ENCODE measurements at regions not wholly inside any gene's neighbourhood (a gene's known extent, or its start where the extent isn't known, plus 50 kb on each side); places are given as distances from the start of the nearest gene placed in this dataset.
"Not testable (repeated sequence)": the region's sequence is repeated elsewhere in the genome, so short reads cannot be mapped to it uniquely, and the experiment has no call there.

DNA sequence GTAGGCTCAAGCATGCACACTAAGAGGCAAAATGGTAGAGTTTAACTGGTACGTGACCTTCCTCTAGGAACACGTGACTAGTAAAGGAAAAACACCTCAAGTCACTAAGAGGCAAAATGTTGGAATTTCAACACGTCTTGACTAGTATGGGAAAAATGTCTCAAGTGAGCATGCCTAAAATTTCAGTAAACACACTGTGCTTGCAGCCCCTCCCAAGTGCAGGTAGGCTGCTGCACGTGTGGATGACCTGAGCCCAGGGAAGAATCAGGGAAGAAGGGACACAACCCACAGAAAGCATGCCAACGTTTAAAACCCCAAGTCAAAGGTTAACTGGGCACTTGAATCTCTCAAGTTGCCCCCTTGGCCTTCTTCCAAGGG is 162.2 kb downstream of the TENT5A start:
- Mint-ChIP-seq H3K4me3 (ENCODE audit: low read depth) (no peak overlapping the region), H3K4me1 (ENCODE audit: low read depth) (no peaks in the 10 kb centered on the region), H3K27me3 (no peaks in the 10 kb centered on the region), H3K9me3 (ENCODE audit: low read depth) (peaks cover 3% of the 10 kb centered on the region), H3K36me3 (ENCODE audit: insufficient read depth) (no peaks in the 10 kb centered on the region), H3K27ac (no peak overlapping the region)
- TF ChIP-seq, protein P1, sequence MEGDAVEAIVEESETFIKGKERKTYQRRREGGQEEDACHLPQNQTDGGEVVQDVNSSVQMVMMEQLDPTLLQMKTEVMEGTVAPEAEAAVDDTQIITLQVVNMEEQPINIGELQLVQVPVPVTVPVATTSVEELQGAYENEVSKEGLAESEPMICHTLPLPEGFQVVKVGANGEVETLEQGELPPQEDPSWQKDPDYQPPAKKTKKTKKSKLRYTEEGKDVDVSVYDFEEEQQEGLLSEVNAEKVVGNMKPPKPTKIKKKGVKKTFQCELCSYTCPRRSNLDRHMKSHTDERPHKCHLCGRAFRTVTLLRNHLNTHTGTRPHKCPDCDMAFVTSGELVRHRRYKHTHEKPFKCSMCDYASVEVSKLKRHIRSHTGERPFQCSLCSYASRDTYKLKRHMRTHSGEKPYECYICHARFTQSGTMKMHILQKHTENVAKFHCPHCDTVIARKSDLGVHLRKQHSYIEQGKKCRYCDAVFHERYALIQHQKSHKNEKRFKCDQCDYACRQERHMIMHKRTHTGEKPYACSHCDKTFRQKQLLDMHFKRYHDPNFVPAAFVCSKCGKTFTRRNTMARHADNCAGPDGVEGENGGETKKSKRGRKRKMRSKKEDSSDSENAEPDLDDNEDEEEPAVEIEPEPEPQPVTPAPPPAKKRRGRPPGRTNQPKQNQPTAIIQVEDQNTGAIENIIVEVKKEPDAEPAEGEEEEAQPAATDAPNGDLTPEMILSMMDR (IDR thresholded peaks at IDR 0.05; ENCODE audit: unreplicated experiment), result no peak
- no peak for DNase-seq (ENCODE audit: low spot score, unreplicated experiment)

DNA sequence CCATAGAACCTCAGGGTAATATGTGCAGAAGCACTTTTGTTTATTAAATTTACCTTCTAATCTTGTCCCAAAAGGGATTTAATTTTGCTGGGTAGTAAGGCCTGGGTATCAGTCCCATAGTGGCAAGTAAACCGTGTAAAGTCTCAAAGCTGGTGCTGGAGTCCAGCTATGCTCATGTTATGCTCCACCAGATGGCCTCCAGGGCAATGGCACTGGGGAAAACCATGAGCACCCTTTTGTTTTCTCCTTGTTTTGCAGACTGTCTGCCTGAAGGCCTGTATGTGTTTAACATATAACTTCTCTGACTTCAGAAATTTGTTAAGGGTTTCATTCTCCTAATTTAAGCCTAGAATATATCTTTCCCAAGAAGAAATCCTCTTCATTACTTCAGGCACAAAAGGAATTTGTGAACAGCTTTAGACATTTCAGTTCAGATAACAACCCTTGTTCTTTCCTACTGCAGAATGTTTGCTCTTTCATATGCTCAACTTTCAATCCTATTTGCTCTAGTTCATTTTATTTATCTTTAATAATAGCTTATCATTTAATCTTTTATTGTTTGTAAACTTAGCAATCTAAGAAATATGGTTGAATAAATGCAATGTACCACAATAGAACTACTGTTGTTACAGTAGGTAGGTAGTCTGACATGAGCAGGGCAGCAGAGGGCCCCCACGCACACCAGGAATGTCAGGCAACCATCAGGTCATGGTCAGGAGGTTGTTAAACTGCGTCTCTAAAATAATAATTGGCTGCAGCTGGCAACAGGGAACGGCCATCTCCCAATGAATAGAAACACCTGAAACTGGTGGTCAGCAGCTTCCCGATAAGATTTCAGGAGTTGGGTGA is 162.8 kb downstream of the TENT5A start:
- Mint-ChIP-seq H3K27me3 (no peaks in the 10 kb centered on the region), H3K4me3 (ENCODE audit: low read depth) (no peak overlapping the region), H3K9me3 (ENCODE audit: low read depth) (peaks cover 3% of the 10 kb centered on the region), H3K36me3 (ENCODE audit: insufficient read depth) (no peaks in the 10 kb centered on the region), H3K27ac (no peak overlapping the region), H3K4me1 (ENCODE audit: low read depth) (no peaks in the 10 kb centered on the region)
- TF ChIP-seq, protein P1 (IDR thresholded peaks at IDR 0.05; ENCODE audit: unreplicated experiment), result no peak
- no peak for DNase-seq (ENCODE audit: low spot score, unreplicated experiment)

DNA sequence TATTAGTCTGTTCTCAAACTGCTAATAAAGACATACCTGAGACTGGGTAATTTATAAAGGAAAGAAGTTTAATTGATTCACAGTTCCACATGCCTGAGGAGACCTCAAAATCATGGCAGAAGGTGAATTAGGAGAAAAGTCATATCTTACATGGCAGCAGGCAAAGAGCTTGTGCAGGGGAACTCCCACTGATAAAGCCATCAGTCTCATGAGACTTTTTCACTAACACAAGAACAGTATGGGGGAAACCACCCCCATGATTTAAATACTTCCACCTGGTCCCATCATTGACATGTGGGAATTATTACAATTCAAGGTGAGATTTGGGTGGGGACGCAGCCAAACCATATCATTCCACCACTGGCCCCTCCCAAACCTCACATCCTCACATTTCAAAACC is 166.8 kb downstream of the TENT5A start:
- H3K4me3 Mint-ChIP-seq (ENCODE audit: low read depth); DNase-seq (ENCODE audit: low spot score, unreplicated experiment); H3K27me3 Mint-ChIP-seq; H3K4me1 Mint-ChIP-seq (ENCODE audit: low read depth); H3K9me3 Mint-ChIP-seq (ENCODE audit: low read depth); H3K36me3 Mint-ChIP-seq (ENCODE audit: insufficient read depth); H3K27ac Mint-ChIP-seq: not testable (repeated sequence)

DNA sequence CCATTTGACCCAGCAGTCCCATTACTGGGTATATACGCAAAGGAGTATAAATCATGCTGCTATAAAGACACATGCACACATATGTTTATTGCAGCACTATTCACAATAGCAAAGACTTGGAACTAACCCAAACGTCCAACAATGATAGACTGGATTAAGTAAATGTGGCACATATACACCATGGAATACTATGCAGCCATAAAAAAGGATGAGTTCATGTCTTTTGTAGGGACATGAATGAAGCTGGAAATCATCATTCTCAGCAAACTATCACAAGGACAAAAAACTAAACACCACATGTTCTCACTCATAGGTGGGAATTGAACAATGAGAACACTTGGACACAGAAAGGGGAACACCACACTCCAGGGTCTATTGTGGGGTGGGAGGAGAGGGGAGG is 168.3 kb downstream of the TENT5A start:
- H3K4me1 Mint-ChIP-seq (ENCODE audit: low read depth); H3K36me3 Mint-ChIP-seq (ENCODE audit: insufficient read depth); H3K27ac Mint-ChIP-seq; H3K27me3 Mint-ChIP-seq; H3K9me3 Mint-ChIP-seq (ENCODE audit: low read depth); DNase-seq (ENCODE audit: low spot score, unreplicated experiment); H3K4me3 Mint-ChIP-seq (ENCODE audit: low read depth): not testable (repeated sequence)

DNA sequence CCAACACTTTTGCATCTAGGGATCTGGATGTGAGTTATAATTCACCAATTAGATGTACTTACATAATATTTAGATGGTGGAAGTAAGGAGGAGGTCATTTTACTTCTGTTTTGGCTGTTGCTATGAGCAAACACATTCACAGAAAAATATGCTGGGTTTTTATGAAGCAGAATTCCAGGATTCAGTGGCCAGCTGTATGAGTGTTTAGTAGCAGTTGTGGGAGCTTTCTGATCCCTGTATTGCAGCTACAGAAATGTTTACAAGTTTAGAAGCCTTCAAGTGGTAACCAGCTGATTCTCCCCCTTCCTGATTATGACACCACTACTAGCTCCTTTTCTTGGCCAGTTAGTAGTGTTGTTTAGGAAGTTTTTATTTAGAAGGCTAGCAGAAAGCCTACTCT is 177.0 kb downstream of the TENT5A start:
- no peaks in the 10 kb centered on the region for H3K4me1 Mint-ChIP-seq (ENCODE audit: low read depth)
- no peak overlapping the region for H3K27ac Mint-ChIP-seq
- H3K4me3 Mint-ChIP-seq (ENCODE audit: low read depth), result no peak overlapping the region
- DNase-seq (ENCODE audit: low spot score, unreplicated experiment), result no peak
- TF ChIP-seq, protein P1 (IDR thresholded peaks at IDR 0.05; ENCODE audit: unreplicated experiment), result no peak
- no peaks in the 10 kb centered on the region for H3K27me3 Mint-ChIP-seq
- H3K36me3 Mint-ChIP-seq (ENCODE audit: insufficient read depth), result no peaks in the 10 kb centered on the region
- peaks cover 3% of the 10 kb centered on the region for H3K9me3 Mint-ChIP-seq (ENCODE audit: low read depth)

DNA sequence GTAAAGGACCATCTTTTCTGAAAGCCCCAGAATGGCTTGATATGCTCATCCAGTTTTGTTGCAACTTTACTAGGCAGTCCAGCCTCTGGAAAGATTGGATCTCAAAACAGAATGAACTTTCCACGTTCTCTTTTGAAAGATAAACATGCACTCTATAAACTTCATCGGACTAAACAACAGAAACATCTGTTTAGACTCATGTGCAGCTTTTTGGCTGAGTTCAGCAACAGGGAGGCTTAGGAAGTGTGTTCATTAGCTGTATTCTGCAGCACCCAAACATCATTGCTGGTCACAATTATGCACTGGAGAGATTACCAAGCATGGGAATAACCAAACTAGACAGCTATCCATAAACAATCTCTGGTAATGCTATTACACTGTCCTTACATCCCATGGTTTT is 180.5 kb downstream of the TENT5A start:
- Mint-ChIP-seq H3K4me3 (ENCODE audit: low read depth) (no peak overlapping the region), H3K27ac (no peak overlapping the region), H3K4me1 (ENCODE audit: low read depth) (no peaks in the 10 kb centered on the region), H3K36me3 (ENCODE audit: insufficient read depth) (no peaks in the 10 kb centered on the region), H3K9me3 (ENCODE audit: low read depth) (no peaks in the 10 kb centered on the region), H3K27me3 (no peaks in the 10 kb centered on the region)
- DNase-seq (ENCODE audit: low spot score, unreplicated experiment), result no peak
- TF ChIP-seq, protein P1 (IDR thresholded peaks at IDR 0.05; ENCODE audit: unreplicated experiment), result no peak
